HG03039 (cell line): ENCODE measurements at regions not wholly inside any gene's neighbourhood (a gene's known extent, or its start where the extent isn't known, plus 50 kb on each side); places are given as distances from the start of the nearest gene placed in this dataset.
"Not testable (repeated sequence)": the region's sequence is repeated elsewhere in the genome, so short reads cannot be mapped to it uniquely, and the experiment has no call there.

ENCODE experiments used
- ATAC-seq: cut with Tn5 transposase; IDR thresholded peaks from one replicate; pipeline ENCODE4 v1.9.1; 2021; ENCODE audit warnings: mild to moderate bottlenecking, moderate library complexity; ENCODE audit not compliant: unreplicated experiment

GRCh38 chr6:71049198-71049770 lies 92.4 kb upstream of the B3GAT2 start:
- ATAC-seq = no peak

- ATAC-seq = no peak
Measured at GRCh38 chr6:71053475-71053874, 96.6 kb upstream of the B3GAT2 start.

DNA sequence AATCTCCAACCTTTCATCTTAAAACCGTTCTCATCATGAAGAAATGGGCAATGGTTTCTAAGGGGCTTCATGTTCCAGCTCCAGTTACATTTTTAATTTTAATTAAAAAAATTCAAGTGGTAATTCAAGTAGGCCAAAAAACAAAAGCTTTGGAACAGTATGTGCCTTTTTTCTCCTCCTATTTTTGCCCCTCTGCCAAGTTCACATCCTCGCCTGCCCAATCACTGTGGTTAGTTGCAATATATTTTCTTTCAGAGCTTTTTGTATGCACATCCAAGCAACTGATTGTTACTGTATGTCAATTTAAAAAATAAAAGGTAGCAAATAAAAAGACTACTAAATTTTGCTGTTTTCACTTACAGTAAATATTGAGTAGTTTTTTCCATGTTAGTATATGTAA lies 99.8 kb upstream of the B3GAT2 start:
- no peak for ATAC-seq

GRCh38 chr6:71066153-71066552 lies 109.3 kb upstream of the B3GAT2 start:
- no peak for ATAC-seq

DNA sequence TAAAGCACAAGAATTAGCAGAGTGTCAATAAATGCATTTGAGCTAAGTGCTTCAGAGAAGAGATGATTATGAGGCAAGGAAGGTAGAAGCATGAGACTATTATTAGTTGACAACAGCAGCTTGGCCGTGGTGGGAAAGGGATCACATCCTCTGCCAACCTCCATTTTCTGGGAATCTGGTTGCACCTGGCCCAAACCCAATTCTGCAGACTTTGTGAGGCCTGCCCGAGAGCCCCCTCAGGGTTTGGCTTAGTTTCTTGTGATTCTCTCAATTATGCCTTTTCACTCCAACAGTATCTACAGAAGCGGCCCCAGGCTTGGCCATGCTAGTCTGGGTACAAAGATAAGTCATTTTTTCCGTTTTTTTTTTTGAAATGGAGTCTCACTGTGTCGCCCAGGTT lies 111.0 kb upstream of the B3GAT2 start:
- ATAC-seq = no peak

DNA sequence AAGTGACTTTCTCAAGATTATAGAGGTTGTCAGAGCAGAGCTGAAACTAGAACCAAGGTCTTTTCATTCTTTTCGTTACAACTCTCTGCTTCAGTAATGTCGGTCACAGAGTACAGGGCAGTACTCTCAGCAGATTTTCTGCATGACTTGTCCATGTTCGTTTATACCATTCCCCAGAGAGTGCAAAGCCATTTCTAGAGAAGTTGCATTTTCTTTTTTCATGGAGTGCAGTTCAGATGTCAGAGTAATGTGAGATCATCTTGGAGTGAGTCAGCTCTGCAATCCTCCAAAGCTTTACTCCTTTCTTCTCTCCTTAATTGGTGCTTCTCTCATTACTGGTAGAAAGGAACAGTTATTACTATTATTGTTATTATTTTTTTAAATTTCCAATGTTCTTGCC lies 115.6 kb upstream of the B3GAT2 start:
- no peak for ATAC-seq

DNA sequence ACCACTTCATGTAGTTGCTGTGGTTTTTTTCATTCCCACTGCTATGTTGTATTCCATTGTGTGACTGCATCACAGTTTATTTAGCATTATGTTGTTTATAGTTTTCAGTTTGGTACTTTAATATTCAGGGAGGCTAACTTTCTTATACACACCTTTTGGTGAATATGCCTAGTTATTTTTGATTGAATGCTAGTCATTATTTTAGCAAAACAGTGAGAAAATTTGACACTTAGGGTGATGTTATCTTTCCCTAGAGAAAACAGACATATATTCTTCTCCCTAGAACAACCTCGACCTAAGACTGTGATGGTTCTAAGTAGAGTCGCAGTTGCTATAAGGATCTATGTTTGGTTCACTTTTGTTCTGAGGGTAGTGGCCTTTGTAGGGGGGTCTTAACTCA lies 120.8 kb upstream of the B3GAT2 start:
- ATAC-seq = no peak

- no peak for ATAC-seq
Measured at GRCh38 chr6:71079677-71080076, 122.8 kb upstream of the B3GAT2 start.

DNA sequence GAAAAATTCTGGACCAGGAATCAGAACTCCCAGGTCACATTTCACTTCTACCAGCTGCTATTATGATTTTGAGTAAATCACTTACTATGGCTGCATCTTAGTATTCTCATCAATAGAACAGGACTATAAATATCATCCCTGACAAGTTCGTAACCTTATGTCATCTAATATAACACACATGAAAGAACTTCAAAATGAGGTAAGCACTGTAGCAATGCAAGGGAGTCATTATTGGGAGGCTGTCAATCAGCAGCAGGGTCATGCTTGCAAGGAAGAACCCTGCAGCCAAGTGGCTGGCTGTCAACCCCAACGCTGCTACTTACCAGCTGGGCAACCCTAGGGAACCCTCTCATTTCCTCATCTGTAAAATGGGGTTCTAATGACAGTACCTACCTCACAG lies 123.3 kb upstream of the B3GAT2 start:
- ATAC-seq = no peak

GRCh38 chr6:71080826-71081225 lies 124.0 kb upstream of the B3GAT2 start:
- no peak for ATAC-seq

GRCh38 chr6:71082033-71082650 lies 125.3 kb upstream of the B3GAT2 start:
- no peak for ATAC-seq

DNA sequence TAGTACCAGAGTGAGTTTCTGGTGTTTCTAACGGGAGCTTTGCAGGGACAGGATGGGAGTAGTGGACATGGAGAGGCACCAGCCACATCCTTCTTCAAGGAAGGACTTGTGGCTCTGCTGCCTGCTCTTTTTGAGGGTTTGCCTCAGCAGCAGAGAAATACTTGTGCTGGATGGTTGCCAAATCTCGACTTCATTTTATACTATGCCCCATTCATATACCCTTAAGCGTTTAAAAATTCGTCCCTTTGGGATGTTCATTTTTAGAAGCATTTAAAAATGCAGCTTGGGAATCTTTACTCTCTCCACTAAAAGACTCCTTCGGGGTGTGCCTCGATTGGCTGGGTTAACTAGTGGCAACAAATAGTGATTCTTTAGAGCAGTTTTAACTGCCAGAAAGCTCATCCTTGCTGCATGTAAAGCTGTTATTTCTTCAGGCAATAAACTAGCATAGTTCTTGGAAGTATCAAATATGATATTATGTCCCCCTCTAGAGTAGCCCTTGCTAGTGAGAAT lies 126.5 kb upstream of the B3GAT2 start:
- no peak for ATAC-seq

DNA sequence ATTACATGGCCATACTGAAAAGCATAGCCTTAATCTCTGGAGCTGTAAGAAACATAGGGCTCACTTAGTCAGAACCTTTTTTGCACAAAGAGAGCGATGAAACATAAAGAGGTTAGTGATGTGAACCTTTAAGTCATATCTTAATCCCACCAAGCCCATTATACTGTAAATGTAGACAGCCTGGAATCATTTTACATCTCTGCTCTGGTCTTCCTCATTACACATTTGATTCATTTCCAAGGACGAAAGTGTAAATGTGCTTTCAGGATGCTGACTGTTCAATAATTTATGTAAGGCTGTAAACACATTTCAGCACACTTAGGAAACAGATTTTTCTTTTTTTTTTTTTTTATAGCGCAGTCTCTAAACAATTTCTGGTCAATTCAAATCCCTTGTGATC lies 131.3 kb upstream of the B3GAT2 start:
- ATAC-seq = no peak

- no peak for ATAC-seq
Measured at GRCh38 chr6:71090217-71090616, 133.4 kb upstream of the B3GAT2 start.

GRCh38 chr6:71091167-71091566 lies 134.3 kb upstream of the B3GAT2 start:
- no peak for ATAC-seq

DNA sequence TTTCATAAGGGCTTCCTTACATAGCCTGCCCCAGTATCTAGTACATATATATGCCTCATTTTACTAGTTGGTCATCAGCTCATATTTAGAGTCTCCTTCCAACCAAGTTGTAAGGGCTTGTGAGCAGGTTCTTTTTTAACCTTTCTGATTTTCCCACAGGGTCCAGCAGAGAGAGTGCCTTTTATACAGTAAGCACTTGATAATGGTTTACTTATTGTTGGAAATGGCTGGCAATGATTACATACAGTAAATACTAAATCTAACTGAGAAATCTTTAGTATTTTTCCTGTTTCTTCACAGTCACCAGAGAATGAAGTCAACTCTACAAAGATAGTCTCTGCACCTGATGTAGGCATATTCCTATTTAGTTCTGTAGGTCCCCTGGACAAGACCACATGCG lies 135.1 kb upstream of the B3GAT2 start:
- no peak for ATAC-seq

GRCh38 chr6:71097264-71097663 lies 140.4 kb upstream of the B3GAT2 start:
- ATAC-seq = not testable (repeated sequence)

DNA sequence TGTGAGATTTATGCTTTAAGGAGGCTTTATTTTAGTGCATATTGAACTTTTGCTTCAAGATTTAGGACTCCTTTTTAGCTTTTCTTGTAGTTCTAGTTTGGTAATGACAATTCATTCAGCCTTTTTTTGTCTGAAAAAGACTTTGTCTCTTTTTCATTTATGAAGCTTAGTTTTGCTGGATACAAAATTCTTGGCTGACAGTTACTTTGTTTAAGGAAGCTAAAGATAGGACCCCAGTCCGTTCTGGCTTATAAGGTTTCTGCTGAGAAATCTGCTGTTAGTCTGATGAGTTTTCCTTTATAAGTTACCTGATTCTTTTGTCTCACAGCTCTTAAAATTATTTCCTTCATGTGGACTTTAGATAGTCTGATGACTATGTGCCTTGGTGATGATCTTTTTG lies 142.8 kb upstream of the B3GAT2 start:
- ATAC-seq = no peak

GRCh38 chr6:71103130-71103529 lies 146.3 kb upstream of the B3GAT2 start:
- ATAC-seq = no peak

- no peak for ATAC-seq
Measured at GRCh38 chr6:71103641-71104040, 146.8 kb upstream of the B3GAT2 start.

GRCh38 chr6:71106276-71106675 lies 149.4 kb upstream of the B3GAT2 start:
- ATAC-seq = no peak

- ATAC-seq = no peak
Measured at GRCh38 chr6:71107911-71108420, 151.1 kb upstream of the B3GAT2 start.

- no peak for ATAC-seq
Measured at GRCh38 chr6:71114544-71114943, 157.7 kb upstream of the B3GAT2 start.
